ENCODE measurements at regions not wholly inside any gene's neighbourhood (a gene's known extent, or its start where the extent isn't known, plus 50 kb on each side); places are given as distances from the start of the nearest gene placed in this dataset.

GRCh38 chr2:57434972-57435371 lies 611.6 kb upstream of the VRK2 start:
- DNase-seq, result no peak
- H3K36me3 Mint-ChIP-seq (ENCODE audit: low read depth), result no peaks in the 10 kb centered on the region
- no peak overlapping the region for H3K27ac Mint-ChIP-seq
- H3K4me1 Mint-ChIP-seq (ENCODE audit: low read depth), result peaks cover 10% of the 10 kb centered on the region
- no peak overlapping the region for H3K4me3 Mint-ChIP-seq
- H3K27me3 Mint-ChIP-seq (ENCODE audit: insufficient read depth), result peaks cover 20% of the 10 kb centered on the region
- TF ChIP-seq, protein P1, sequence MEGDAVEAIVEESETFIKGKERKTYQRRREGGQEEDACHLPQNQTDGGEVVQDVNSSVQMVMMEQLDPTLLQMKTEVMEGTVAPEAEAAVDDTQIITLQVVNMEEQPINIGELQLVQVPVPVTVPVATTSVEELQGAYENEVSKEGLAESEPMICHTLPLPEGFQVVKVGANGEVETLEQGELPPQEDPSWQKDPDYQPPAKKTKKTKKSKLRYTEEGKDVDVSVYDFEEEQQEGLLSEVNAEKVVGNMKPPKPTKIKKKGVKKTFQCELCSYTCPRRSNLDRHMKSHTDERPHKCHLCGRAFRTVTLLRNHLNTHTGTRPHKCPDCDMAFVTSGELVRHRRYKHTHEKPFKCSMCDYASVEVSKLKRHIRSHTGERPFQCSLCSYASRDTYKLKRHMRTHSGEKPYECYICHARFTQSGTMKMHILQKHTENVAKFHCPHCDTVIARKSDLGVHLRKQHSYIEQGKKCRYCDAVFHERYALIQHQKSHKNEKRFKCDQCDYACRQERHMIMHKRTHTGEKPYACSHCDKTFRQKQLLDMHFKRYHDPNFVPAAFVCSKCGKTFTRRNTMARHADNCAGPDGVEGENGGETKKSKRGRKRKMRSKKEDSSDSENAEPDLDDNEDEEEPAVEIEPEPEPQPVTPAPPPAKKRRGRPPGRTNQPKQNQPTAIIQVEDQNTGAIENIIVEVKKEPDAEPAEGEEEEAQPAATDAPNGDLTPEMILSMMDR (IDR thresholded peaks at IDR 0.05), result no peak
- H3K9me3 Mint-ChIP-seq, result no peaks in the 10 kb centered on the region

GRCh38 chr2:57437077-57437476 lies 609.5 kb upstream of the VRK2 start:
- peaks cover 23% of the 10 kb centered on the region for H3K27me3 Mint-ChIP-seq (ENCODE audit: insufficient read depth)
- no peak overlapping the region for H3K4me3 Mint-ChIP-seq

DNA sequence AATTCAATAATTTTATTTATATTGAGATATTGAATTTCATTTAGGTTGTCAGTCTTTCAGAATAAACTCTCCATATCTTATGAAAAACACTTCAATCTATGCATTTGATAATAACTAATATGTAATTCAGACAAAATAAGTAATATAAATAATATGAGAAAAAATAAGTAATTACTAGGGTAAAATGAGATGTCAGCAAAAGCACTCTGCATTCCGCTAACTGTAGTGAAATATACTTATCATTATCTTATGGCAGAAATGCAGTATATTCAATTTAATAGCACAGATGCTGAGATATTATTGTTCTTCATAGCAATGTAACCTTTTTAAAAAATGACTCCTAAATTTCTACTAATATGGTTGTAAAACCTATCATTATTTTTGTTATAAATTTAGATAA lies 606.2 kb upstream of the VRK2 start:
- Mint-ChIP-seq H3K9me3 (no peaks in the 10 kb centered on the region), H3K4me3 (no peak overlapping the region), H3K36me3 (ENCODE audit: low read depth) (no peaks in the 10 kb centered on the region), H3K27ac (no peak overlapping the region), H3K4me1 (ENCODE audit: low read depth) (peaks cover 21% of the 10 kb centered on the region), H3K27me3 (ENCODE audit: insufficient read depth) (peaks cover 19% of the 10 kb centered on the region)
- DNase-seq, result no peak
- TF ChIP-seq, protein P1 (IDR thresholded peaks at IDR 0.05), result no peak

More at GRCh38 chr2:57437077-57437476, 609.5 kb upstream of the VRK2 start:
- TF ChIP-seq, protein P1 (IDR thresholded peaks at IDR 0.05), result no peak
- no peak for DNase-seq
- Mint-ChIP-seq H3K27ac (no peak overlapping the region), H3K9me3 (no peaks in the 10 kb centered on the region), H3K4me1 (ENCODE audit: low read depth) (peaks cover 10% of the 10 kb centered on the region), H3K36me3 (ENCODE audit: low read depth) (no peaks in the 10 kb centered on the region)

DNA sequence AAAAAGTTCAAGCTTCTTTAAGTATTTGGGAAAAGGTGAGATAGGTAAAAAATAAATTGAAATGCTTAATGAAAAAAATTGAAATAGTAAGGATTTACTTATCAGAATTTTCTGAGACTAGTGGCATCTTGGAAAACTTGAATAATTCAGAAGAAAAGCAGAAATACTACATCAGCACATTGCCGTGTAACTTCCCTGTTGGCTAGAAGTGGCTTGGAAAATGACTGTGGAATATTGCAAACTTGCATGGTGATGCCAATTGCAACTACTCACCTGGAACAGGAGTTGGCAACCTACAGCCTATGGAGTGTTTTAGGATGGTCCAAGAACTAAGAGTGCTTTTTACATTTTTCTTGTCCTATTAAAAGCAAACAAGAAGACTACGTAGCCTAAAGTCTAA lies 603.5 kb upstream of the VRK2 start:
- H3K27me3 Mint-ChIP-seq (ENCODE audit: insufficient read depth), result peaks cover 13% of the 10 kb centered on the region
- H3K36me3 Mint-ChIP-seq (ENCODE audit: low read depth), result no peaks in the 10 kb centered on the region
- no peaks in the 10 kb centered on the region for H3K9me3 Mint-ChIP-seq
- no peak for DNase-seq
- no peak overlapping the region for H3K4me3 Mint-ChIP-seq
- no peak overlapping the region for H3K27ac Mint-ChIP-seq
- TF ChIP-seq, protein P1 (IDR thresholded peaks at IDR 0.05), result no peak
- H3K4me1 Mint-ChIP-seq (ENCODE audit: low read depth), result peaks cover 20% of the 10 kb centered on the region

GRCh38 chr2:57443973-57444521 lies 602.6 kb upstream of the VRK2 start:
- TF ChIP-seq, protein P1 (IDR thresholded peaks at IDR 0.05), result no peak
- peaks cover 20% of the 10 kb centered on the region for H3K4me1 Mint-ChIP-seq (ENCODE audit: low read depth)
- H3K4me3 Mint-ChIP-seq, result no peak overlapping the region
- no peak overlapping the region for H3K27ac Mint-ChIP-seq
- no peaks in the 10 kb centered on the region for H3K36me3 Mint-ChIP-seq (ENCODE audit: low read depth)
- peak; percentile 60 for DNase-seq
- no peaks in the 10 kb centered on the region for H3K9me3 Mint-ChIP-seq
- H3K27me3 Mint-ChIP-seq (ENCODE audit: insufficient read depth), result peaks cover 13% of the 10 kb centered on the region

Data from HFFc6 (cell line).